Glutamatergic neuron (in vitro differentiated cells): ENCODE measurements at regions not wholly inside any gene's neighbourhood (a gene's known extent, or its start where the extent isn't known, plus 50 kb on each side); places are given as distances from the start of the nearest gene placed in this dataset.

ENCODE experiments used
- DNase-seq: peaks from one replicate; pipeline ENCODE4 v3.0.0; 2022
- H3K27ac Mint-ChIP-seq: one replicate; pipeline ENCODE4 v1.8.0; 2020; ENCODE audit warnings: mild to moderate bottlenecking, mixed read lengths, inconsistent platforms; ENCODE audit not compliant: unreplicated experiment
- H3K27me3 Mint-ChIP-seq: one replicate; pipeline ENCODE4 v1.8.0; 2020; ENCODE audit warnings: mild to moderate bottlenecking, moderate library complexity, mixed read lengths, inconsistent platforms; ENCODE audit not compliant: unreplicated experiment
- H3K36me3 Mint-ChIP-seq: one replicate; pipeline ENCODE4 v1.8.0; 2020; ENCODE audit warnings: mild to moderate bottlenecking, mixed read lengths, inconsistent platforms; ENCODE audit not compliant: unreplicated experiment
- H3K4me1 Mint-ChIP-seq: one replicate; pipeline ENCODE4 v1.8.0; 2020; ENCODE audit warnings: mild to moderate bottlenecking, low read depth, mixed read lengths, inconsistent platforms; ENCODE audit not compliant: unreplicated experiment
- H3K4me3 Mint-ChIP-seq: one replicate; pipeline ENCODE4 v1.8.0; 2020; ENCODE audit warnings: mild to moderate bottlenecking, mixed read lengths, inconsistent platforms; ENCODE audit not compliant: unreplicated experiment
- H3K9me3 Mint-ChIP-seq: one replicate; pipeline ENCODE4 v1.8.0; 2020; ENCODE audit warnings: mild to moderate bottlenecking, moderate library complexity, mixed read lengths, inconsistent platforms; ENCODE audit not compliant: unreplicated experiment
- CTCF ChIP-seq: fragments of 200-600 bp; sonication (generic); IDR thresholded peaks from one replicate; pipeline ENCODE4 v1.5.0; 2021; ENCODE audit not compliant: partially characterized antibody, unreplicated experiment

GRCh38 chr9:1513105-1513504 lies 462.9 kb downstream of the DMRT2 start:
- no peaks in the 10 kb centered on the region for H3K4me1 Mint-ChIP-seq
- no peak overlapping the region for H3K27ac Mint-ChIP-seq
- DNase-seq: no peak
- H3K27me3 Mint-ChIP-seq: no peaks in the 10 kb centered on the region
- no peak for TF ChIP-seq CTCF
- H3K4me3 Mint-ChIP-seq: no peak overlapping the region
- H3K36me3 Mint-ChIP-seq: no peaks in the 10 kb centered on the region
- peaks cover 2% of the 10 kb centered on the region for H3K9me3 Mint-ChIP-seq

DNA sequence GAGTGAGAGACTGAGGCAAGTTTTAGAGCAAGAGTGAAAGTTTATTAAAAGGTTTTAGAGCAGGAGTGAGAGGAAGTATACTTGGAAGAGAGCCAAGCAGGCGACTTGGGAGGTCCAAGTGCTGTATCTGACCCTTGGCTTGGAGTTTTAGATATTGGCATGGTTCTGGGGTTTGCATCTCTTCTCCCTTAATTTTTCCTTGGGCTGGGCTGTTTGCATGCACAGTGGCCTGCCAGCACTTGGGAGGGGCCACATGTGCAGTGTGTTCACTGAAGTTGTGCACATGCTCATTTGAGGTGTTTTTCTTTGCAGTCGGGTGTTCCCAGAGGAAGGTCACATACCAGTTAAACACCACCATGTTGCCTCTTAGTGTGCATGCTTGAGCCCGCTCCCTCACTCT lies 464.1 kb downstream of the DMRT2 start:
- DNase-seq: no peak
- H3K36me3 Mint-ChIP-seq: no peaks in the 10 kb centered on the region
- no peaks in the 10 kb centered on the region for H3K27me3 Mint-ChIP-seq
- H3K4me3 Mint-ChIP-seq: no peak overlapping the region
- peaks cover 2% of the 10 kb centered on the region for H3K9me3 Mint-ChIP-seq
- no peak for TF ChIP-seq CTCF
- H3K4me1 Mint-ChIP-seq: no peaks in the 10 kb centered on the region
- no peak overlapping the region for H3K27ac Mint-ChIP-seq

DNA sequence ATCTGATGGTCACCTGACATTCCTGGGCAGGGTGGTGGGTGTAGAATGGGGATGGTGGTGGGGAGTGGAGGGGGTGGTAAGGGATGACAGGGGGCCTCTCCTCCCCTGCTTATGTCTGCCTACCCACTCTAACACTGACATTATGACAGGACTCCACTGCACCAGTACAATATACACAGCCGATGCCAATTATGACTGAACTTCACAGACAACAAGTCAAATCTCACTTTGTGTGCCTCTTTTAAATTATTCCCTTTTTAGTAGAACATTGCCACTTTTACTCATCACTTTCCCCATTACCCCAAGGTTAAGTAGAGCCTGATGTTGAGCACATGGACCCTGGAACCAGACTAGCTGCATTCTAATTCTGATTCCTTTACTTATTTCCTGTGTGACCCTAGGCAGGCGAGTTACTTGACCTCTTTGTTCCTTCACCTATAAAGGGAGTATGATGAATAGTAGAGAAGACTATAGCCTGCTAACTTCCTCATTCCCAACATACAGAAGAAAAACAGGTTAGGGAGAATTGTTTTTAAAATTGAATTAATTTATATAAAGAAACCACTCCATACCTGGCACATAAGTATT lies 464.7 kb downstream of the DMRT2 start:
- H3K4me3 Mint-ChIP-seq: no peak overlapping the region
- no peaks in the 10 kb centered on the region for H3K36me3 Mint-ChIP-seq
- DNase-seq: no peak
- H3K27me3 Mint-ChIP-seq: no peaks in the 10 kb centered on the region
- H3K9me3 Mint-ChIP-seq: peaks cover 2% of the 10 kb centered on the region
- H3K27ac Mint-ChIP-seq: no peak overlapping the region
- no peaks in the 10 kb centered on the region for H3K4me1 Mint-ChIP-seq
- no peak for TF ChIP-seq CTCF

- DNase-seq: no peak
- H3K4me1 Mint-ChIP-seq: no peaks in the 10 kb centered on the region
- H3K9me3 Mint-ChIP-seq: peaks cover 2% of the 10 kb centered on the region
- TF ChIP-seq CTCF: no peak
- no peak overlapping the region for H3K4me3 Mint-ChIP-seq
- H3K27ac Mint-ChIP-seq: peak overlapping the region; percentile 4
- no peaks in the 10 kb centered on the region for H3K36me3 Mint-ChIP-seq
- no peaks in the 10 kb centered on the region for H3K27me3 Mint-ChIP-seq
Measured at GRCh38 chr9:1515557-1515956, 465.4 kb downstream of the DMRT2 start.

- TF ChIP-seq CTCF: no peak
- DNase-seq: no peak
- no peaks in the 10 kb centered on the region for H3K36me3 Mint-ChIP-seq
- H3K27ac Mint-ChIP-seq: no peak overlapping the region
- H3K9me3 Mint-ChIP-seq: no peaks in the 10 kb centered on the region
- H3K4me1 Mint-ChIP-seq: no peaks in the 10 kb centered on the region
- no peak overlapping the region for H3K4me3 Mint-ChIP-seq
- no peaks in the 10 kb centered on the region for H3K27me3 Mint-ChIP-seq
Measured at GRCh38 chr9:1521547-1521946, 471.4 kb downstream of the DMRT2 start.
